Mesendoderm (in vitro differentiated cells): ENCODE measurements at regions not wholly inside any gene's neighbourhood (a gene's known extent, or its start where the extent isn't known, plus 50 kb on each side); places are given as distances from the start of the nearest gene placed in this dataset.

Source experiments
- DNase-seq: peaks from one replicate; pipeline ENCODE4 v3.0.0; 2013
- H2AK5ac ChIP-seq: 2 replicates; pipeline ENCODE4 v1.6.1; 2013; ENCODE audit warnings: low read length, inconsistent platforms
- H2BK120ac ChIP-seq: 2 replicates; pipeline ENCODE4 v1.6.1; 2013; ENCODE audit warnings: low read depth, mild to moderate bottlenecking, low read length, moderate library complexity, mixed read lengths
- H2BK15ac ChIP-seq: replicated peaks from 2 replicates; pipeline ENCODE4 v1.6.1; 2013; ENCODE audit warnings: low read depth, mild to moderate bottlenecking, moderate library complexity
- H2BK5ac ChIP-seq: 2 replicates; pipeline ENCODE4 v1.6.1; 2013; ENCODE audit warnings: low read length, inconsistent platforms
- H3K18ac ChIP-seq: 2 replicates; pipeline ENCODE4 v1.6.1; 2013; ENCODE audit warnings: mild to moderate bottlenecking, low read length, mixed read lengths
- H3K23ac ChIP-seq: one replicate; pipeline ENCODE4 v1.6.1; 2013; ENCODE audit warnings: low read length
- H3K27ac ChIP-seq: 2 replicates; pipeline ENCODE4 v1.5.1; 2013; ENCODE audit warnings: low read depth, mild to moderate bottlenecking, inconsistent platforms, low read length, moderate library complexity
- H3K27me3 ChIP-seq: 2 replicates; pipeline ENCODE4 v1.6.1; 2013; ENCODE audit warnings: low read length, control low read depth, mild to moderate bottlenecking, inconsistent platforms; ENCODE audit not compliant: insufficient read depth, poor library complexity
- H3K36me3 ChIP-seq: 2 replicates; pipeline ENCODE4 v1.6.1; 2013; ENCODE audit warnings: low read length, inconsistent platforms; ENCODE audit not compliant: control insufficient read depth, insufficient read depth
- H3K4ac ChIP-seq: one replicate; pipeline ENCODE4 v1.6.1; 2013; ENCODE audit warnings: low read depth, mild to moderate bottlenecking, low read length, moderate library complexity
- H3K4me1 ChIP-seq: 2 replicates; pipeline ENCODE4 v1.6.1; 2013; ENCODE audit warnings: low read depth, low read length, inconsistent platforms; ENCODE audit not compliant: control insufficient read depth
- H3K4me2 ChIP-seq: 2 replicates; pipeline ENCODE4 v1.6.1; 2013; ENCODE audit warnings: low read length
- H3K4me3 ChIP-seq: 2 replicates; pipeline ENCODE4 v1.5.1; 2013; ENCODE audit warnings: mild to moderate bottlenecking, low read length
- H3K56ac ChIP-seq: one replicate; pipeline ENCODE4 v1.6.1; 2013; ENCODE audit warnings: low read length
- H3K79me1 ChIP-seq: 2 replicates; pipeline ENCODE4 v1.6.1; 2013; ENCODE audit warnings: low read length, inconsistent platforms
- H3K79me2 ChIP-seq: 2 replicates; pipeline ENCODE4 v1.6.1; 2013; ENCODE audit warnings: mild to moderate bottlenecking, low read length; ENCODE audit not compliant: control insufficient read depth, insufficient read depth
- H3K9ac ChIP-seq: 2 replicates; pipeline ENCODE4 v1.6.1; 2013; ENCODE audit warnings: low read length, inconsistent platforms
- H4K5ac ChIP-seq: one replicate; pipeline ENCODE4 v1.6.1; 2013; ENCODE audit warnings: low read length
- H4K8ac ChIP-seq: one replicate; pipeline ENCODE4 v1.6.1; 2013; ENCODE audit warnings: low read depth, mild to moderate bottlenecking, control low read depth, low read length, moderate library complexity
- WGBS: extraction: QIAGEN DNeasy Blood & Tissue Kit; methylation state at CpG from one replicate; pipeline ENCODE4 v1.1.7; 2013; ENCODE audit warnings: low lambda C conversion rate, missing lambda C conversion rate; ENCODE audit not compliant: insufficient coverage; ENCODE audit errors: extremely low coverage; 5-methylcytosine and 5-hydroxymethylcytosine counted together

DNA sequence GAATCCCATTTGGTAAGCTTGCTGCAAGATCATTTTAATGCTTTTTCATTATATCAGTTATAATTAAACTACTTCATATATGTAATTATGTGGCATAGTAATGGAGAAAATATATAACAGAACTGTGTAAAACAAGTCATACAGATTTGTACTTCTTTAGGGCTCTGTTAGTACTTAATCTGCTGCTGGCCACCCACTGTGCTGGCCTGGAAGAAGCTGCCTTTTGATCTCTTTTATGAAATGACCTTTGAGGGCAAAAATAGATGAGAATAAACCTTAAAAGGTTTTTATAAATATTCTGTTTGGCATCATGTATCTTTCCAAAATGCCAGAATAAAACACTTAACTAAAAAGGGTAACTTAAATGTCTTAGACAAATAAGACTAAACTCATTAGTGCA lies 262.9 kb downstream of the ZIC1 start:
- Histone ChIP-seq H4K5ac (no peak overlapping the region), H3K4ac (no peak overlapping the region), H3K4me3 (no peak overlapping the region), H3K9ac (no peak overlapping the region), H2BK120ac (no peak overlapping the region), H3K4me1 (no peaks in the 10 kb centered on the region), H2AK5ac (no peak overlapping the region), H4K8ac (no peak overlapping the region), H2BK5ac (no peak overlapping the region), H2BK15ac (no peak overlapping the region), H3K18ac (no peak overlapping the region), H3K79me1 (no peaks in the 10 kb centered on the region), H3K23ac (no peak overlapping the region), H3K27me3 (no peaks in the 10 kb centered on the region), H3K4me2 (no peak overlapping the region), H3K56ac (no peak overlapping the region), H3K79me2 (no peaks in the 10 kb centered on the region), H3K36me3 (no peaks in the 10 kb centered on the region), H3K27ac (no peak overlapping the region)
- no peak for DNase-seq

DNA sequence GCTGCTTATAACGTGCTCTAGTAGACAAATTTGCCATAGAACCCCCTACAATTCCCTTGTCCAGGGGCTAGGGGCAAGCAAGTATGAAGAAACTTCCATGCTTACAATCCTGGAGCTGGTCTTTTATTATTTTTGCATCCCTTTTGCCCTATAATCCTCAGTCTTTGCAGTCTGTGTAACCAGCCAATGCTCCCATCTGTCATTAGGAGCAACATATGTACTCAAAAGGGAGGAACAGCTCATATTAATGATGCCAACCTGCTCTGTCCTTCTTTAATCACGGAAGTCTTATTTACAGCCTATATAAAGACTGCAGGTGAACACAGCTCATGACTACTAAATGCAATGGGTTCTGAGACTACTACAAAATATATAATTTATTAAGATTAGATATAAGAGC lies 263.3 kb downstream of the ZIC1 start:
- H3K36me3 ChIP-seq = no peaks in the 10 kb centered on the region
- no peak overlapping the region for H4K8ac ChIP-seq
- H3K4me1 ChIP-seq = no peaks in the 10 kb centered on the region
- H3K56ac ChIP-seq = no peak overlapping the region
- H3K18ac ChIP-seq = no peak overlapping the region
- no peak overlapping the region for H3K9ac ChIP-seq
- no peak overlapping the region for H3K27ac ChIP-seq
- no peak overlapping the region for H2BK120ac ChIP-seq
- H3K27me3 ChIP-seq = no peaks in the 10 kb centered on the region
- H4K5ac ChIP-seq = no peak overlapping the region
- no peaks in the 10 kb centered on the region for H3K79me1 ChIP-seq
- no peak for DNase-seq
- H3K4me2 ChIP-seq = no peak overlapping the region
- H3K79me2 ChIP-seq = no peaks in the 10 kb centered on the region
- no peak overlapping the region for H3K23ac ChIP-seq
- no peak overlapping the region for H2BK15ac ChIP-seq
- no CpG with 5 or more reads among the region's 2 CpGs for WGBS
- no peak overlapping the region for H2BK5ac ChIP-seq
- H3K4ac ChIP-seq = no peak overlapping the region
- no peak overlapping the region for H2AK5ac ChIP-seq
- H3K4me3 ChIP-seq = no peak overlapping the region

GRCh38 chr3:147675761-147676160 lies 266.6 kb downstream of the ZIC1 start:
- no peak overlapping the region for H3K9ac ChIP-seq
- no peak overlapping the region for H3K18ac ChIP-seq
- no peak overlapping the region for H4K5ac ChIP-seq
- no peak overlapping the region for H2BK5ac ChIP-seq
- H3K36me3 ChIP-seq = no peaks in the 10 kb centered on the region
- 100% methylated on average over 1 of the region's 2 CpGs for WGBS
- H3K4me2 ChIP-seq = no peak overlapping the region
- no peaks in the 10 kb centered on the region for H3K79me1 ChIP-seq
- H2AK5ac ChIP-seq = no peak overlapping the region
- H3K23ac ChIP-seq = no peak overlapping the region
- H3K4me1 ChIP-seq = no peaks in the 10 kb centered on the region
- H3K27me3 ChIP-seq = no peaks in the 10 kb centered on the region
- H3K79me2 ChIP-seq = no peaks in the 10 kb centered on the region
- no peak overlapping the region for H3K56ac ChIP-seq
- H3K4ac ChIP-seq = no peak overlapping the region
- no peak overlapping the region for H2BK15ac ChIP-seq
- H4K8ac ChIP-seq = no peak overlapping the region
- no peak overlapping the region for H2BK120ac ChIP-seq
- H3K27ac ChIP-seq = no peak overlapping the region
- no peak overlapping the region for H3K4me3 ChIP-seq
- DNase-seq = no peak

DNA sequence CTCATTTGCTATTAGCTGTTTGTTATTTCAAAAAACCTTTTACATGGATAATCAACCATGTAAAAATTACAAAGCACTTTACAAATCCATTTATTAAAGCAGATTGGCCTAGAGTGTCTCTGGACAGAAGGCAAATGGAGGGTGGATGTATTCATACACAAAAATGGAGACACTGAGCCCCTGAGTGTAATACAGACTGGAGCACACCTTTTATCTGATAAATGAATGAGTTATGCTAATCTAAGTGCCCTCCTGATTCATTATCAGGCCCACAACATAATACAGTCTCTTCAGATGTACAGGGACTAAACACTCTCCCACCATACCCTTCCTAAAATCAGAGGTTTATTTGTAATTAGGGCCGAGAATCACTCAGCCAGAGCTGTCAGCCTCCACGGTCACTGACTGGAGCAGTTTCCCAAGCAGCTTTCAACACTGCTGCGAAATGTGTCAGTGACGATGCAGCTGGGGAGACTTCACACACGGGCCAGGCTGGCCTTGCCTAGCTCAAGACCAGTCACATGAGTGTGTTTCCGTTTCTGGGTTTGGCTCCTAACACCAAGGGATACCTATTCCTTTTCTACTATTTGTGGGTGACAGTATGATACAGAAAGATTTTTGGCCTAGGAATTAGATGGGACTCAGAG lies 271.8 kb downstream of the ZIC1 start:
- Histone ChIP-seq H3K27me3 (no peaks in the 10 kb centered on the region), H3K36me3 (no peaks in the 10 kb centered on the region), H2BK120ac (no peak overlapping the region), H2BK5ac (no peak overlapping the region), H3K4me1 (no peaks in the 10 kb centered on the region), H4K5ac (no peak overlapping the region), H3K56ac (no peak overlapping the region), H4K8ac (no peak overlapping the region), H3K79me2 (no peaks in the 10 kb centered on the region), H2AK5ac (no peak overlapping the region), H3K4ac (no peak overlapping the region), H3K4me3 (no peak overlapping the region), H3K4me2 (no peak overlapping the region), H3K23ac (no peak overlapping the region), H3K79me1 (no peaks in the 10 kb centered on the region), H3K27ac (no peak overlapping the region), H3K18ac (no peak overlapping the region), H2BK15ac (no peak overlapping the region), H3K9ac (no peak overlapping the region)
- no peak for DNase-seq
- WGBS = no CpG with 5 or more reads among the region's 6 CpGs

GRCh38 chr3:147688868-147689267 lies 279.7 kb downstream of the ZIC1 start:
- no peaks in the 10 kb centered on the region for H3K79me1 ChIP-seq
- DNase-seq = peak; percentile 3
- H3K56ac ChIP-seq = no peak overlapping the region
- no peaks in the 10 kb centered on the region for H3K36me3 ChIP-seq
- H4K8ac ChIP-seq = no peak overlapping the region
- H3K4me2 ChIP-seq = no peak overlapping the region
- no peak overlapping the region for H3K23ac ChIP-seq
- no peaks in the 10 kb centered on the region for H3K27me3 ChIP-seq
- H3K4me1 ChIP-seq = no peaks in the 10 kb centered on the region
- no CpG with 5 or more reads among the region's 1 CpG for WGBS
- no peak overlapping the region for H3K18ac ChIP-seq
- H2AK5ac ChIP-seq = no peak overlapping the region
- H3K4me3 ChIP-seq = no peak overlapping the region
- H3K9ac ChIP-seq = no peak overlapping the region
- H3K79me2 ChIP-seq = no peaks in the 10 kb centered on the region
- no peak overlapping the region for H2BK5ac ChIP-seq
- no peak overlapping the region for H3K4ac ChIP-seq
- H3K27ac ChIP-seq = no peak overlapping the region
- no peak overlapping the region for H2BK15ac ChIP-seq
- no peak overlapping the region for H2BK120ac ChIP-seq
- no peak overlapping the region for H4K5ac ChIP-seq

- no peak overlapping the region for H3K4ac ChIP-seq
Observed at GRCh38 chr3:147699175-147699838, 290.1 kb downstream of the ZIC1 start.

More at GRCh38 chr3:147699175-147699838, 290.1 kb downstream of the ZIC1 start:
- H3K4me2 ChIP-seq = no peak overlapping the region
- no peak overlapping the region for H3K23ac ChIP-seq
- no peak overlapping the region for H3K27ac ChIP-seq
- no peaks in the 10 kb centered on the region for H3K36me3 ChIP-seq
- no peak overlapping the region for H3K9ac ChIP-seq
- no peak overlapping the region for H2BK5ac ChIP-seq
- no peaks in the 10 kb centered on the region for H3K79me1 ChIP-seq
- no peak overlapping the region for H3K18ac ChIP-seq
- WGBS = no CpG with 5 or more reads among the region's 2 CpGs
- DNase-seq = no peak
- no peak overlapping the region for H2BK120ac ChIP-seq
- H3K4me1 ChIP-seq = no peaks in the 10 kb centered on the region
- H3K79me2 ChIP-seq = no peaks in the 10 kb centered on the region
- H3K27me3 ChIP-seq = no peaks in the 10 kb centered on the region
- no peak overlapping the region for H4K8ac ChIP-seq
- no peak overlapping the region for H2AK5ac ChIP-seq
- H2BK15ac ChIP-seq = no peak overlapping the region
- H3K4me3 ChIP-seq = no peak overlapping the region
- H3K56ac ChIP-seq = no peak overlapping the region
- H4K5ac ChIP-seq = no peak overlapping the region
